RWPE1 (cell line): ENCODE measurements at regions not wholly inside any gene's neighbourhood (a gene's known extent, or its start where the extent isn't known, plus 50 kb on each side); places are given as distances from the start of the nearest gene placed in this dataset.

Experiments used
- CTCF ChIA-PET: fragments of 350-600 bp; sonication (Branson Sonifier 250); formaldehyde crosslinking; extraction: SDS; loops from one replicate; lab custom pipeline; 2021; lab: Yijun Ruan, JAX
- POLR2A ChIA-PET: fragments of 400-600 bp; formaldehyde crosslinking; extraction: SDS; loops from one replicate; lab custom pipeline; 2020; ENCODE audit warnings: antibody characterized with exemption; ENCODE audit not compliant: low non-redundant PET; lab: Yijun Ruan, JAX
- DNase-seq: peaks from one replicate; pipeline ENCODE4 v3.0.0; 2012; ENCODE audit warnings: low spot score
- H3K27ac ChIP-seq: fragments of 450-650 bp; 2 replicates; pipeline ENCODE4 v1.5.1; 2017
- CTCF ChIP-seq: fragments of 450-650 bp; conservative IDR thresholded peaks from 2 replicates; pipeline ENCODE4 v1.5.1; 2017; ENCODE audit warnings: low read depth, mild to moderate bottlenecking

- no peak for DNase-seq
- POLR2A ChIA-PET, result no interaction called here
- CTCF ChIA-PET, result no interaction called here
- TF ChIP-seq CTCF, result no peak
- no peak overlapping the region for H3K27ac ChIP-seq
These were observed 206.5 kb upstream of the MAMLD1 start for GRCh38 chrX:150156615-150157014.

- no peak for DNase-seq
- ChIA-PET CTCF (no interaction called here), POLR2A (no interaction called here)
- H3K27ac ChIP-seq, result no peak overlapping the region
- TF ChIP-seq CTCF, result no peak
These were observed 205.8 kb upstream of the MAMLD1 start for GRCh38 chrX:150157291-150157690.

- DNase-seq, result no peak
- ChIA-PET POLR2A (no interaction called here), CTCF (no interaction called here)
- H3K27ac ChIP-seq, result no peak overlapping the region
- TF ChIP-seq CTCF, result no peak
These were observed 204.4 kb upstream of the MAMLD1 start for GRCh38 chrX:150158554-150159332.

- ChIA-PET CTCF (no interaction called here), POLR2A (no interaction called here)
- no peak overlapping the region for H3K27ac ChIP-seq
- DNase-seq, result no peak
- no peak for TF ChIP-seq CTCF
These were observed 203.6 kb upstream of the MAMLD1 start for GRCh38 chrX:150159537-150159936.

GRCh38 chrX:150160656-150161055 is 202.5 kb upstream of the MAMLD1 start:
- TF ChIP-seq CTCF, result no peak
- no peak for DNase-seq
- POLR2A ChIA-PET, result no interaction called here
- no peak overlapping the region for H3K27ac ChIP-seq
- CTCF ChIA-PET, result no interaction called here

- TF ChIP-seq CTCF, result no peak
- DNase-seq, result no peak
- ChIA-PET POLR2A (no interaction called here), CTCF (no interaction called here)
- H3K27ac ChIP-seq, result no peak overlapping the region
These were observed 201.9 kb upstream of the MAMLD1 start for GRCh38 chrX:150161193-150161592.
